Prostate gland (tissue), 2 donors: ENCODE measurements at regions not wholly inside any gene's neighbourhood (a gene's known extent, or its start where the extent isn't known, plus 50 kb on each side); places are given as distances from the start of the nearest gene placed in this dataset.
"Not testable (repeated sequence)": the region's sequence is repeated elsewhere in the genome, so short reads cannot be mapped to it uniquely, and the experiment has no call there.

Experiments
- POLR2A ChIP-seq: fragments of 450-650 bp; IDR thresholded peaks from one replicate; pipeline ENCODE4 v1.6.1; 2016; ENCODE audit warnings: antibody characterized with exemption, mild to moderate bottlenecking
- TF ChIP-seq, protein P1 (sequence below), 4 experiments: fragments of 200-600 bp in 2 of 4; fragments of 450-650 bp in 2 of 4; sonication (generic) in 2 of 4; IDR thresholded peaks; 1 replicate in 3 of 4; 2 replicates in 1 of 4; pipeline ENCODE4 v1.5.1; 2016 to 2019; ENCODE audit warnings: antibody characterized with exemption in 4 of 4, mild to moderate bottlenecking in 2 of 4, moderate library complexity in 2 of 4

DNA sequence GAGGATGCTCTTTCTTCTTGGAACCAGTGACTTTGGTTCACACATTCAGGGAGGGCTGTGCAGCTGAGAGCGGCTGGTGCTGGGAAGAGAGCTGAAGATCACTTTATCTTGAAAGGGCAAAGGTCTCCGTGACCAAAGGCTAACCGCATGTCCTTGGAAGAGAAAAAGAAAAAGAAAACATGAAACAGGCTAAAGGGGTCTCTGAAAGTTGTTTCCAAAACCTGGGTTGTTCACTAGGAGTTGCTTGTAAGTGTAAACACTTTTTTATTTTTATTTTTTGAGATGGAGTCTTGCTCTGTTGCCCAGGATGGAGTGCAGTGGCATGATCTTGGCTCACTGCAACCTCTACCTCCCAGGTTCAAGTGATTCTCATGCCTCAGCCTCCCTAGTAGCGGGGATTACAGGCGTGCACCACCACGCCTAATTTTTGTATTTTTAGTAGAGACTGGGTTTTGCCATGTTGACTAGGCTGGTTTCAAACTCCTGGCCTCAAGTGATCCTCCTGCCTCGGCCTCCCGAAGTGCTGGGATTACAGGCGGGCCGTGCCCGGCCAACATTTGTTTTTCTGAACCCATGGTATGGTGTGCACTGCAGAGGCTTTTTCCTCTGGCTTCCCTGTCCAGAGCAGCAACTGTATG, 208.6 kb downstream of the C9orf50 start:
- not testable (repeated sequence) for TF ChIP-seq POLR2A
- TF ChIP-seq, protein P1, sequence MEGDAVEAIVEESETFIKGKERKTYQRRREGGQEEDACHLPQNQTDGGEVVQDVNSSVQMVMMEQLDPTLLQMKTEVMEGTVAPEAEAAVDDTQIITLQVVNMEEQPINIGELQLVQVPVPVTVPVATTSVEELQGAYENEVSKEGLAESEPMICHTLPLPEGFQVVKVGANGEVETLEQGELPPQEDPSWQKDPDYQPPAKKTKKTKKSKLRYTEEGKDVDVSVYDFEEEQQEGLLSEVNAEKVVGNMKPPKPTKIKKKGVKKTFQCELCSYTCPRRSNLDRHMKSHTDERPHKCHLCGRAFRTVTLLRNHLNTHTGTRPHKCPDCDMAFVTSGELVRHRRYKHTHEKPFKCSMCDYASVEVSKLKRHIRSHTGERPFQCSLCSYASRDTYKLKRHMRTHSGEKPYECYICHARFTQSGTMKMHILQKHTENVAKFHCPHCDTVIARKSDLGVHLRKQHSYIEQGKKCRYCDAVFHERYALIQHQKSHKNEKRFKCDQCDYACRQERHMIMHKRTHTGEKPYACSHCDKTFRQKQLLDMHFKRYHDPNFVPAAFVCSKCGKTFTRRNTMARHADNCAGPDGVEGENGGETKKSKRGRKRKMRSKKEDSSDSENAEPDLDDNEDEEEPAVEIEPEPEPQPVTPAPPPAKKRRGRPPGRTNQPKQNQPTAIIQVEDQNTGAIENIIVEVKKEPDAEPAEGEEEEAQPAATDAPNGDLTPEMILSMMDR (IDR thresholded peaks at IDR 0.05), result not testable (repeated sequence)
